GM19240 (cell line): ENCODE measurements at regions not wholly inside any gene's neighbourhood (a gene's known extent, or its start where the extent isn't known, plus 50 kb on each side); places are given as distances from the start of the nearest gene placed in this dataset.
"Not testable (repeated sequence)": the region's sequence is repeated elsewhere in the genome, so short reads cannot be mapped to it uniquely, and the experiment has no call there.

Source experiments
- DNase-seq: peaks from one replicate; pipeline ENCODE4 v3.0.0; 2011; ENCODE audit warnings: low spot score; ENCODE audit not compliant: insufficient read length

DNA sequence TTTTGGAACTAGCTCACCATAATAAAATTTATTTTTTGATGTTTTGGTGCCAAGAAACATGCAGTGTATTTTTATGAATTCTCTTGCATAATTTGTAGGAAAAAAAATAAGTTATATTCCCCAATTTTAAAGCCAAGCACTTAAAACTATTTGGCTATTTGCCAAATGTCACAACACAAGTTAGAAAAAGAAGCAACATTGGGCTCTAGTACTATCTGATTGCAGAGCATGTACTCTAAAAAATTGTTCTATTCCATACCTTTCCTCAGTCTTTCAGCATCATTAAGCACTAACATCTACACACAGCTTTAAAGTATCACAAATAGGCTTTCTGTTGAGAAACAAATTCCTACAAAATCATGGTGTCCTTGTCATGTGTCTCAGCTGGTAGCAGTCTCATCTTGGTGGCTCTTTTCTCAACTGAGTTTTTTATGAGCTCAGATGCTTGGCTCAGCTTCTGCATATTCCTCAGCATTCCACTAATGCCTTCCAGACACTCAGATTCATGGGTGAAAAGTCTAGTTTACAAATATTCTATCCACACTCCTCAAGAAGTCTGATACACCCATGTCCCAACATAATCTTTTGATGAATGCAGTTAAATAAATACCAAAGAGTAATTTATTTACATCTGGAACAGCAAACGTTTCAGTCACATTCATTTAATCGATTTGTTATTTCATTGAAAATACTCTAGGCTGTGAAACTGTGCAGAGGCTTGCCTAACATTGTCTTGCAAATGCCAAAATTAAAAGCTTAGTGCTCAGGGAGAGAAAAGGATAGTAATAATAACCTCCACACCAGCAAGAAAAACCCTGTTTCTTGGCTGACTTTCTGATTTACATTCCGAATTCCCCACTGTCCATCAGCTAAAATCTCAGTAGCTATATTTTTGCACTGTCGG is 2209.9 kb downstream of the PCDH7 start:
- DNase-seq = no peak

DNA sequence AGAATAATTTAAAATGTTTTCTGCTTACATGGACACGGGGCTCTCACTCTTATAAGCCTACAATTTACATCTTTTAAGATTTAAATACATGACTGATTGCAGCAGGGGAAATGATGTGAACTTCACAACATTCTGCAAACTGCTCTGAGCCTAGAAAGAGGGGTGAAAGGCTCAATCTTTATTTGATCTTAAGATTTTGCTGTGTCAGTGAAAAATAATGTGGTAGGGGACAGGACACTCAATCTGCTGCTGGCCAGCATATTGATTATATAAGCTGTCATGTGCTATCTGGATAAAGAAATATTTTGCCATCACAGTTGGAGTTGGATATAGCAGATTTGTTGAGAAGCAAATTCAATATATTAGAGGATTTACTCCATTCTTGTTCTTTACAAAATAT is 2210.5 kb downstream of the PCDH7 start:
- DNase-seq = no peak

DNA sequence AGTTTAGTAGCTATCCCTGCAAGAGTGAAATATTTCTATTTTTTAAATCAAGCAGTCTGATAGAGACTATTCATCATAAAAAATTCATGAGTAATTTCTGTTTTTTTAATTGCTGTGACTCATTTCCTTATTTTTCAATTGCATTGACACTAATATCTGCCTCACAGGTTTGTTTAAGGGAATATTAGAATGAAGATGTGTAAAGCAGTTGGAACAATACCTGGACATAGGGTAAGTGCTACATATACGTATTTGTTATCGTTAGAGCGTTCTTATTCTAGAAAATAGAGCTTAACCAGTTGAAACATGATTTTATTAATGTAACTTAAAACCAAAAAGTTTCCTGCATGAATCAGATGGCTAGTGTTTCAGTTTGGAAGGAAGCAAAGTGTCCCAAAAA is 2211.3 kb downstream of the PCDH7 start:
- DNase-seq = no peak

DNA sequence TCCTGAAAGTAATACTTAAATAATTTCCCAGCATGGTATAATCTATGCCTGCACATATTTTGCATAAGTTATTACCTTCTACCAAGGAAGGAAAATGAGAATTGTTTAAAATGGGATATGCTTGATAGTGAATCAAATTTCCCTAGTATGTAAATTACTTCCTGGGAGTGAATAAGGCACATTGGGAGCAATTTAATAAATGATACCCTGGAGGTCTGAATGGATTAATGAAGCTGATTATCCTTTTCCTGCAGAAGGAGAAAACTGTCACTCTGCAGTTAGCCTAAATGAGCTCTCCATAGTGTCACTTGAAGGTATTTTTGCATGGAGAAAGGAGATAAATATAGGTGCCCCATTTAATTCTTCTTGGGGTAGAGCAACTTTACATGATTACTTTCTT is 2212.0 kb downstream of the PCDH7 start:
- DNase-seq = no peak

DNA sequence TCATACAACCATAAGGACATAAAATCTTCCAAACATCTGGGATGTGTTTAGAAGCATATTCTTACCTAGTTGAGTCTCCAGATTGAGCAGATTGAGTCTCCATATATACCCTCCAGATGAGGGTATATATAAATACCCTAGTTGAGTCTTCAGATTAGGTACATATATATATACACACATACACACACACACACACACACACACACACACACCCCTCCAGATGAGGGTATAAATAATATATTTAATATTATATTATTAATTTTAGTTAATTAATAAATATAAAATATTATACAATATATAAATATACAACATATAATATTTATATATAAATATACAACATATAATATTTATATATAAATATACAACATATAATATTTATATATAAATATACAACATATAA is 2219.1 kb downstream of the PCDH7 start:
- DNase-seq = not testable (repeated sequence)

DNA sequence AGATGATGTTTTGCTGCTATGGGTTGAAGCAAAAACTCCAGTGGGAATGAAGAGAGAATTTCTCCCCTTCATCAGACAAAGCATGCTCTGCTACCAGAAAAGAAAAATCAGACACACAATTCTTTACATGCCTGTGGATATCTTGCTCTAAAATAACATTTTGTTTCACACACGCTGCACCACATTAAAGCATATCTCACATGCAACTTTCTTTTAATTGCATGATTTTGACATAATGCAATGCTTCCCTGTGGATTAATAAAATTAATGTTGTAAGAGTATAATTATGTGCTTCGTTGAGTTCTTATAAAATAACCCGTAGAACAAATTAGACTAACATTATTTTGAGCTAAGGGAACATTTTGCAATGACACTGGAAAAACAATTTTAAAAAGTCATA is 2230.7 kb downstream of the PCDH7 start:
- no peak for DNase-seq

DNA sequence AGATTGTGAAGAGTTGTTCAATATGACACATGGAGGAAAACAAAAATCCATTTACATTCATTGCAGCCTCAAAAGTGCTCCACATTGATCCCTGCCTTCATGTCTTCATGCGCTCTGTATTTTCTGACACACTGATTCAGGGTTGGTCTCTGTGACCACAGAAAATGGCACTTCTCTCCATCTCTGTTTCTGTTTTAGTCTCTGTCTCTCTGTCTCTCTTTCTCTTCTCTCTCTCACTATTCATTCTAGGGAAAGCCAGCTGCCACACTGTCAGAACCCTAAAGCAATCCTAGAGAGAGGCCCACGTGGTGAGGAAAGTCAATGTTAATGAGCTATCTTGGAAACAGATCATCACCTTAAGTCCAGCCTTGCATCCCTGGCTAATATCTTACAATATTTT is 2238.4 kb downstream of the PCDH7 start:
- no peak for DNase-seq

DNA sequence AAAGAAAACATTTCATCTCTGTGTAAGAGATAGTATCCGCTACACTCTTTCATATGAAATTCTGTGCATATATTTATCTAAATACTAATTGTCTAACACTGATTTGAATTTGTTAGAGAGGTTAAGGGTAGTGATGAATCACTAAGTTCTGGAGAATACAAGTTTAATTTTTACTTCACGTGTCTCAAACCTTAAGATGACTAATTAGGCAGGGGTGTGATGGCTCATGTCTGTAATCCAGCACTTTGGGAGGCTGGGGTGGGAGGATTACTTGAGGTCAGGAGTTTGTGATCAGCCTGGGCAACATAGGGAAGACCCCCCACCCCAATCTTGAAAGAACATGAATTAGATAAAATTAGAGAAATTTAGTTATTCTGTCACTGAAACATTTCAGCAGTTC is 2241.9 kb downstream of the PCDH7 start:
- DNase-seq = no peak

DNA sequence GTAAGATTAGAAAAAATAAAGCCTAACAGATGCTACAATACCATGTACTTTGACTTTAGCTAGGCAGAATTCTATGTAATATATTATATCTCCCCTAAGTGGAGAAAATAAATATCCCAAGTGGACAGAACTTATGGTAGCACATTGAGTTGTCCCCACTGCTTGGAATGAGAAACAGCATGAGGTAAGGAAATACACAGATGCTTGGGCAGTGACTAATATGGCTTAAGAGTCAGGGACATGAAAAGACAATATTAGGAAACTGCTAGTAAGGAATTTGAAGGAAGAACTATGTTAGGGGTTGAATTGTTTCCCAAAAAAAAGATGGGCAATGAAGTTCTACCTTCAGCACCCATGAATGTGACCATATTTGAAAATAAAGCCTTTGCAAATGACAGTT is 2265.1 kb downstream of the PCDH7 start:
- DNase-seq = no peak

DNA sequence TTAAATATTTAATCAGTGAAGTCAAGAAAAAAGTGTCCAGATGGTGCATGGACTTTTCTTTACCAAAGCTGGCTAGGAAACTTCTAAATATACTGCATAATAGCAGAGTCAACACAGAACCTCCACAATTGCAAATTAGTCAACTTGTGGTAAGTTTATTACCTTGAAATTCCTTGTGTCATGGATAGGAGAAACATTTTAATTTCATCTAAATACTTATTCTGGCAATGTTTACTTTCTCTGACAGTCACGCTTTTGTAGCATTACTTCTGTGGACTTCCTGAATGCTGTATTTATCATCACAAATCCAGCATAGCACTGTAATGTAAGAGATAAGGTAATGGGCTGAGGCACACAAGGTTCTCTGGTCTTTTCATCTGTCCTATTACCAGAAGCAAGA is 2266.1 kb downstream of the PCDH7 start:
- DNase-seq = no peak

DNA sequence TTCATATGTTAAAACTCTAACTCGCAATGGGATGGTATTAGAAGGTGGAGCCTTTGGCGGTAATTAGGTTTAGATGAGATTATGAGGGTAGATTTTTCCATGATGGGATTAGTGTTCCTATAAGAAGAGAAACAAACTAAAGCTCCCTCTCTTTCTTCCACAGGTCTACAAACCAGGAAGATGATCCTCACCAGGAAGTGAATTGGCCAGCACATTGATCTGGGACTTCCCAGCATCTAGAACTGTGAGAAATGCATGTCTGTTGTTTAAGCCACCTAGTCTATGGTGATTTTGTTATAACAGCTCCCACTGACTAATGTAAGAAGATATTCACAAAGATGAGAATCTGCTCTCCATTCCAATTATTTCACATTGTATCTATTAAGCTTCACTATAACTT is 2266.9 kb downstream of the PCDH7 start:
- no peak for DNase-seq

DNA sequence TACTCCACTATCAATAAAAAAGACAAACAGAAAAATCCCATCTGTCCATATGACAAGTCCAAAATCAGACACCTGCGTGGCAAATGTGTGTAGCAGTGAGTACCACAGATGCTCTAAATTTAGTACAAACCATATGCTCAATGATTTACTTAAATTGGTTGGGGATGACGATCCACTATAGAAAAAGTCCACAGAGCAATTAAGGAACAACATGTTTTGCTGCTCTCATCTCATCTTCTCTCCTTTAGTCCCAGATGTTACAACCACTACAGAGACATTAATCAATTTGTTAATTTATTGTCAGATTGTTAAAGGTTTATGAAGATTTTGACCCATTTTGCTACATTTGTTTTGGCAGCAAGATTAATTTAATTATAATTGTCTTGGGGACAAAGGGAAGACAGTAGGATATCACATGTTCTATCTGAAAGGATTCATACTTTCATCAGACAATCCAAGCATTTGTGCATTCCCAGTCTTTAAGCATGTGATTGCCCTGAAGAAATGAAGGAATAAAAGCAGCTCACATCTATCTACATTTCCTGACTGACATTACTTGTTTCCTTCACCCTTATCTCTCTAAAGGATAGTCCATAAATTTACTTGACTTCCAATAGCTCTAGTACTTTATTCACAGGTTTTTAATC is 2268.1 kb downstream of the PCDH7 start:
- no peak for DNase-seq

DNA sequence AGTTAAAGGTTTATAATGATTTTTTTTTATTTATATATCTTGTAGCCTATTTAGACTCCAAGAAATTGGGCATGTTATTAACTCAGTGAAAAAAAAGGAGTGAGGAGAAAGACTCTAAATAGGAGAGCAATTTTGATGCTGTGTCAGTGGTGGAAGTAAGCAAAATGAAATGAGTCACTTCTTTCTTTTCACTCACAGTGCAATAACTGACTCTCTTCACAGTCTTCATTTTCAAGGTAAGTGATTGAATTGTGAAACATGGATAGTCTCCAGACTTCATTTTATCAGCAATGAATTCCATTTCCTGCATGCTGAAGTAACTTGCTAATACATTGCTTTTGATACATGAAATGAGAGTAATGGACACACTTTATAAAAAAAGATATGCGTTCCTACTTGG is 2271.5 kb downstream of the PCDH7 start:
- no peak for DNase-seq

DNA sequence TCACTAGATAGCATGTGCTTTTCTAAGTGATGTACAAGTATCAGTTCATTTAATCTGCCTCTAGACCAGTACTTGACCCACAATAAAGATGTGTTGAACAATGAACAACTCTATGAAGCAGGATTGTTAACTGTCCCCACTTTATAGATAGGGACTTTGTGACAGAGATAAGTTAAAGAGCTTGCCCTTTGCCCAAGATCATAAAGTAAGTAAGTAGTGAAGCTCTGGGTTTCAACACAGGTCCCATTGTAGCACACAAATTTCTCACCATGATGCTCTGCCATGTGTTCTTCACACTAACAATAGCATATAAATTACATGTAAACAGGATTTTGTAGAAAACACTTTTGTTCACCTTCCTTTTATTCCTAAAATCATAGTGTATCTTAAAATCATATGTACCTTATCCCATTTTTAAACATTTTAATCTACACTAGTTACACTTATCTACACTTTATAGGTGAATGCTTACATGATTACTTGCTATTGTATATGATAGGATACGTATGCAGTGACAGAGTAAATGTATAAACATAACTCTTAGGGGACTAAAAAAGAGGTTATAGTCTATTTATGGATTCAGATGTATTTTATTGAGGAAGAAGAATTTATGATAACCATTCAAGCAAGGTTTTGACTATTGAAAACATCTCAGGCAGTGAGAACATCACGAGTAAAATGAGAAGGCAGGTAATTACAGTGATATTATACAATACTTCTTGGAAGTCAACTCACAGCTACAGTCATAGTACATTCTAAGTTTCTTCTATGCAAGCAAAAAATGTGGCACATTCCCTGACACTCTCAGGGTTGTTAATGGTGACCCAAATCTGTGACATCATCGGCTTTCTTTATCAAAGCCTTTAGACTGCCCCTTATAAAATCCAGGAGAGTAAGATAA is 2275.1 kb downstream of the PCDH7 start:
- no peak for DNase-seq

DNA sequence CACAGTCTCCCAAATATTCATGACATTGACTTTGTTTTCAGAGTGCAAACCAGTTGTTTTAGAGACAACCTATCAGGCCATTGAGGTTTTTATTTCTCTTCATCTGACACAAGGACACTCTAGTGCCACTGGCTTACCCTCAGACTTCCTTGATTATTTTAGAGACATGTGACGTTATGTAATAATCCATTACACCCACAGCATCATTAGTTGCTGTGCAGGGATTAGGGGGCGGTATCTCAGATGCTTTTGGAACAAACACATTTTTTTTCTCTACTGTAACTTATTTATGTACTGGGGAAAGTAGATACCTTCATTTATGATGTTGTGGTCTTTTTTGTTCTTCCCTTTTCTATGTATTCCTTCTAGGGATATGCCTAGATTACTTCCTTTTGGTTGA is 2293.1 kb downstream of the PCDH7 start:
- DNase-seq = no peak

DNA sequence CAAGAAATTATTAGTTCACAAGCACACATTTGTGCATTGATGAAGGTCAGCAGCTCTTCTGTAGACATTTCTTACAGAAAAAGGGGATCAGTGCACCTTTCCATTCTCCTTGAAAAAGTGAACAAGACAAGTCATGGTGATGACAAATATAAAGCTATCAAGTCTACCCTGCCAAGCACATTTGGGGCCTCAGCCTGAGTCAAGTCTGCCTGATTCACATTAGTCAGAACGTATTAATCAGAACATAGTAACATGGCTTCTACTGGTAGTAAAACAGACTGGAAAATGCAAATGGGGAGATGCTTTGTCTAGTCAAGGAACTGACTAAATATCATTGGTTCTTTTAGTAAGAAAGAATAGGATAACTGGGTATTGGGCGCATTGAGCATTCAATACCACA is 2305.1 kb downstream of the PCDH7 start:
- no peak for DNase-seq

DNA sequence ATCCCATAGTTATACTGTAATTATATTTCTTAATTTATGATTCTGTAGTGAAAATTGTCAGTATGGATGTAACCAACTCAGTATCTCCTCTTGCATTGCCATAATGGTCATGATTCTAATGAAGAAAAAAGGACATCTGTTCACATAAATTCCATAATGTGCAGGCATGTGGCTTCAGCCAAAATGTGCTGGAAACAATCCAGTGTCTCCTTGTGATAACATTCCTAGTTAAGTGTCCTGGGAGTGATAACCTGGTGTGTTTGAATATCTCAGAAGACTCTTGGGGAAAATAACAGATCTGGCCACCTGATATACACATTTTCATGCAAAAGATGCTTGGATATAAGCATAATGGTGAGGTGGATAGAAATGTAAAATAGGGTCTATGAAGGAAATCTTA is 2309.8 kb downstream of the PCDH7 start:
- DNase-seq = no peak

DNA sequence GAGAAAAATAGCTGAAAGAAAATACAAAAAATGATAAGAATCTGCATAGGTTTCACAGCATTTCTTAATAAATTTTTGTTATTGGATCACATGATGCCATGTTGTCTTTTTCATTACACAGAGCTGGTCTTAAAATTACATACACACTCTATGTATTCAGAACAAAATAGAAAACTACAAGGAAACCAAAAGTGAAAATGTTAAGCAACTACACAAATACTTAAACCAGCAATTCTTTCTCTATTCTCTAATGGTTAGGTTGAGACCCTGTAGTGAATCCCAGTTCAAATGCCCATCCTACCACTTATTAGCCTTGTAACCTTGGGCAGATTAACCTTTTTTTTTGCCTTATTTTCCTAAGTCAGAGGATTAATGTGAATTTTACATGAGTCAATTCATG is 2311.2 kb downstream of the PCDH7 start:
- no peak for DNase-seq

DNA sequence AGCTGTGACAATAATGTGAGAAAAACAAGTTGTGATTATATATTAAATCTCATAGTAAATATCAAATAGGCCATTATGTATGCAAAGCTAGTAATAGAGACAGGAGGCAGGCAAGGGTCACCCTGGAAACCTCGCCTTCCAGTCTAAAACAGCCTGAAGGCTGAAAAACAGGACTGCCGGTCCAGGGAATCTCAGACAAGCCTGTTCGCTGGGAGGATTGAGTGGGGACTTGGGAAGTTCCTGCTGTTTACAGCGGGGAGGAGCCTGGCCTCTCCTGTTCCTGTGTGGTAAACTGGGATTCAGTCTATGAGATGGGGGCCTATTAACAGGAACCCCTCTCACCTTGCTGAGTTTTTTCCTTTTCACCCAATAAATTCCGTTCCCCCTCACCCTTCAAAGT is 2317.3 kb downstream of the PCDH7 start:
- no peak for DNase-seq

DNA sequence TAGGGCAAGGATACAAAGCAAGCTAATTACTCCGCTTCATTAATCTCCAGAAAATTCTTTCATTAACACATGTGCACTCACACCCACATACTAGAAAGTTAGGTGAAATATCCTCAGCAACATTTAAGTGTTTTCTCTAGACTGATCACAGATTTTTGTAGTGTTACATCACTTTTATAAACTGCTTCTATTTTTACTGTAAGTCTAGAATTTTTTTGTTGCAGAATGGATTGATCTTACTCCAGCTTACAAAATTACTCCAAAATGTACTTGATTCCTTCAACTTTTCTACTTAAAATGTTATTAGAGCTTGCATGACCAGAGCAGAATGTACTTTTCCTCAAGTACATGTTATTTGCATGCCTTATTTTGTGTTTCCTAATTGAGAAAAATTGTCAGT is 2325.2 kb downstream of the PCDH7 start:
- no peak for DNase-seq

DNA sequence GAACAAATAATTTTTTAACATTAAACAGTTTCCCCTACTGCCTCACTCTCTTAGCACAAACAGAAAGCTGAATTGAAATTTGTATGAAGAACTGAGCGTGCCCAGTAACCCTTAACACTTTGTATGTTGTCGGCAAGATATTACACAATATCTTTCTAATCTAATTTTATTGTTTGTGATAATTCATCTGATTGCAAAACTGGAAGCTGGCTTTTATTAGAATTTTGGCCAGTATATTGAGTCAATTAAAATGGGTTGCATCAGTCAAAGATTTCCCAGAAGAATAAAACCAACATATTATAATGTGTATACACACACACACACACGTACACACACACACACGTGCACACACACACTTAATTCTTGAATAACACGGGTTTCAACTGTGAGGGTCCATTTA is 2332.1 kb downstream of the PCDH7 start:
- no peak for DNase-seq

DNA sequence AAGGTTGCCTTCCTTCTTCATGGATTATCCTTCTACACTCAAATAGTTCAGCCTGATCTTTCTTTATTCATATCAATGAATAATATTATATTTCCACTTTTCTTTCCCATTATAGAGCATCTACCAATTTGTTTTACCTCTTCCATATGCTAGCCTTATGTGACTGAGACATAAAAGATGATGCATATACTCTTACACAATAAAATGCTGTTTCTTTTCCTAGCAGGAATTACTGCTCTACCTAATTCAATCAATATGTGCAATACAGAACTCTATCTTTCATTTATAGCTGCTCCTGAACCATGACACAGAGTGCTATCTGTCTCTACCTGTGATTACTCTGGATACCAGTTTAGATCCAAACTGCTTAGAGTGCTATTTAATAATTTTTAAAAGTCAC is 2334.0 kb downstream of the PCDH7 start:
- DNase-seq = no peak
